Astrocyte of the cerebellum (primary cell): ENCODE measurements at regions not wholly inside any gene's neighbourhood (a gene's known extent, or its start where the extent isn't known, plus 50 kb on each side); places are given as distances from the start of the nearest gene placed in this dataset.

Source experiments
- DNase-seq: peaks from one replicate; pipeline ENCODE4 v3.0.0-alpha.2; 2011; ENCODE audit warnings: low read depth
- H3K4me3 ChIP-seq: 2 replicates; pipeline ENCODE4 v1.5.1; 2011; ENCODE audit warnings: mild to moderate bottlenecking, low read depth, low read length, moderate library complexity
- CTCF ChIP-seq: IDR thresholded peaks from 2 replicates; pipeline ENCODE4 v1.5.1; 2012; ENCODE audit warnings: low read length, low read depth, moderate library complexity, mild to moderate bottlenecking; ENCODE audit errors: missing control alignments
- in situ Hi-C: cut with HindIII; loops from 2 replicates; pipeline ENCODE4 v1.10.0; 2017; ENCODE audit warnings: low sequenced_read_pairs

- TF ChIP-seq CTCF, result no peak
- no peak for DNase-seq
- H3K4me3 ChIP-seq, result no peak overlapping the region
- in situ Hi-C loops, result no loop called here
Measured at GRCh38 chr2:129720761-129721160, 258.7 kb upstream of the RAB6C start.

- no peak for TF ChIP-seq CTCF
- no peak overlapping the region for H3K4me3 ChIP-seq
- in situ Hi-C loops, result no loop called here
- DNase-seq, result no peak
Measured at GRCh38 chr2:129721236-129721635, 258.2 kb upstream of the RAB6C start.

- in situ Hi-C loops, result no loop called here
- DNase-seq, result no peak
- no peak for TF ChIP-seq CTCF
- no peak overlapping the region for H3K4me3 ChIP-seq
Measured at GRCh38 chr2:129721846-129722245, 257.6 kb upstream of the RAB6C start.

GRCh38 chr2:129722306-129723019 is 257.0 kb upstream of the RAB6C start:
- TF ChIP-seq CTCF, result no peak
- no peak for DNase-seq
- in situ Hi-C loops, result no loop called here
- no peak overlapping the region for H3K4me3 ChIP-seq

GRCh38 chr2:129723277-129724020 is 256.0 kb upstream of the RAB6C start:
- no peak for TF ChIP-seq CTCF
- no peak for DNase-seq
- no peak overlapping the region for H3K4me3 ChIP-seq
- in situ Hi-C loops, result no loop called here

GRCh38 chr2:129724021-129724757 is 255.3 kb upstream of the RAB6C start:
- no peak for DNase-seq
- no peak overlapping the region for H3K4me3 ChIP-seq
- no peak for TF ChIP-seq CTCF
- in situ Hi-C loops, result no loop called here
